Mesothelial cell of epicardium (in vitro differentiated cells): ENCODE measurements at regions not wholly inside any gene's neighbourhood (a gene's known extent, or its start where the extent isn't known, plus 50 kb on each side); places are given as distances from the start of the nearest gene placed in this dataset.

Source experiments
- DNase-seq, 2 experiments: peaks; one replicate each; pipeline ENCODE4 v3.0.0; 2021; ENCODE audit warnings: low spot score in 2 of 2; ENCODE audit not compliant: unreplicated experiment in 2 of 2
- H3K27ac Mint-ChIP-seq: 2 replicates; pipeline ENCODE4 v1.8.0; 2021; ENCODE audit warnings: mixed read lengths
- H3K27me3 Mint-ChIP-seq: 2 replicates; pipeline ENCODE4 v1.8.0; 2021; ENCODE audit warnings: low read depth, mixed read lengths
- H3K36me3 Mint-ChIP-seq: 2 replicates; pipeline ENCODE4 v1.8.0; 2021; ENCODE audit warnings: mixed read lengths
- H3K4me1 Mint-ChIP-seq: 2 replicates; pipeline ENCODE4 v1.8.0; 2021; ENCODE audit warnings: mixed read lengths
- H3K4me3 Mint-ChIP-seq: 2 replicates; pipeline ENCODE4 v1.8.0; 2021; ENCODE audit warnings: mild to moderate bottlenecking, moderate library complexity, mixed read lengths
- H3K9me3 Mint-ChIP-seq: 2 replicates; pipeline ENCODE4 v1.8.0; 2021; ENCODE audit warnings: mixed read lengths
- TF ChIP-seq, protein P1 (sequence below): fragments of 200-600 bp; sonication (generic); IDR thresholded peaks from one replicate; pipeline ENCODE4 v1.5.0; 2021; ENCODE audit warnings: antibody characterized with exemption; ENCODE audit not compliant: unreplicated experiment

- Mint-ChIP-seq H3K36me3 (peaks cover 22% of the 10 kb centered on the region), H3K9me3 (peaks cover 35% of the 10 kb centered on the region), H3K4me1 (peaks cover 23% of the 10 kb centered on the region), H3K27me3 (no peaks in the 10 kb centered on the region), H3K4me3 (no peak overlapping the region), H3K27ac (no peak overlapping the region)
- TF ChIP-seq, protein P1, sequence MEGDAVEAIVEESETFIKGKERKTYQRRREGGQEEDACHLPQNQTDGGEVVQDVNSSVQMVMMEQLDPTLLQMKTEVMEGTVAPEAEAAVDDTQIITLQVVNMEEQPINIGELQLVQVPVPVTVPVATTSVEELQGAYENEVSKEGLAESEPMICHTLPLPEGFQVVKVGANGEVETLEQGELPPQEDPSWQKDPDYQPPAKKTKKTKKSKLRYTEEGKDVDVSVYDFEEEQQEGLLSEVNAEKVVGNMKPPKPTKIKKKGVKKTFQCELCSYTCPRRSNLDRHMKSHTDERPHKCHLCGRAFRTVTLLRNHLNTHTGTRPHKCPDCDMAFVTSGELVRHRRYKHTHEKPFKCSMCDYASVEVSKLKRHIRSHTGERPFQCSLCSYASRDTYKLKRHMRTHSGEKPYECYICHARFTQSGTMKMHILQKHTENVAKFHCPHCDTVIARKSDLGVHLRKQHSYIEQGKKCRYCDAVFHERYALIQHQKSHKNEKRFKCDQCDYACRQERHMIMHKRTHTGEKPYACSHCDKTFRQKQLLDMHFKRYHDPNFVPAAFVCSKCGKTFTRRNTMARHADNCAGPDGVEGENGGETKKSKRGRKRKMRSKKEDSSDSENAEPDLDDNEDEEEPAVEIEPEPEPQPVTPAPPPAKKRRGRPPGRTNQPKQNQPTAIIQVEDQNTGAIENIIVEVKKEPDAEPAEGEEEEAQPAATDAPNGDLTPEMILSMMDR = no peak
- no peak for DNase-seq
These were observed 63.5 kb downstream of the PCDH18 start for GRCh38 chr4:137468836-137469235.

DNA sequence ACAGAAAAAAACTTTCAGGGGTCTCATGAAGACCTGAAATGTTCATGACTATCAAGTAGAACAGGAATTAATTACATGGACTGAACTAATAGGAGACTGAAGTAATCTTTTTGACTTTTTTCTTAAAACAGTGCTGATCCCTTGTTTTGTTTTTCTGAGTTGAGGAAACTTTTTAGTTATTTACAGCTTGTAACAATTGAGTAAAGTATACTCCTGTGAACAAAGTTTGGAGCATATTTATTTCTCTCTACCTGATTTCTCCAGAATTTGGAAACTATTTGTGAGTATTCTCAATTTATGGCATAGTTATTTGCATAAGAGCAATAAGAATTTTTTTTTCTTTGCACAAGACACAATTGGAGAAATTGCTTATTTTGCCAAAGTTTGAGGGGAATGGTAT, 64.8 kb downstream of the PCDH18 start:
- H3K4me3 Mint-ChIP-seq = no peak overlapping the region
- TF ChIP-seq, protein P1 = no peak
- peaks cover 31% of the 10 kb centered on the region for H3K36me3 Mint-ChIP-seq
- H3K27me3 Mint-ChIP-seq = no peaks in the 10 kb centered on the region
- DNase-seq = no peak
- peaks cover 16% of the 10 kb centered on the region for H3K4me1 Mint-ChIP-seq
- no peak overlapping the region for H3K27ac Mint-ChIP-seq
- H3K9me3 Mint-ChIP-seq = peaks cover 44% of the 10 kb centered on the region

DNA sequence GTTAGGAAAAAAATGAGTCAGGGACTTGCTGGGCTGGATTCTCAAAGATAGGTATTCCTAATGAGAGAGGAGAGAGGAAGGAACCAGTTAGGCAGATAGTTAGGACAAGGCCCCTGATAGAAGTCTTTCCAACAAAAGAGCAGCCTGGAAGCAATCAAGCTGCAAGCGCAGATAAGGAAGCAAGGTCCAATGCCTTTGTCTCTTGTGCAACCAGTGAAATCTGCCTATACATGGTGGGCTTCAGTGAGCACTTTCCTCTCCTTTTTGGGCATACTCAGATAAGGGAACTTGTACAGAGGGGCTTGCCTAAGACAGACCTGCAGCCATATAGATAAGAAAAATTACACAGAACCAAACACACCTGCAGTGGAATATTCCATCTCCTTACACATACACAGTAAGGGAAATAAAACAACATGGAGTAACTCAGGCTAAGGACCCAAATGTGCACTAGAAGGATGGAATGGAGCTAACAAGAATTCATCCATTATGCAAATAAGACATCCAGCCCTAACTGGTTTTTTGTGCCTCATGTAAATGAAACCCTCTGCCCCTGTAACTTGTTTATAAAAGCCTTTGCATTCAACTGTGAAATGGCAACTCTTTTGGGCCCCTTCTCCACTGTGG, 68.8 kb downstream of the PCDH18 start:
- H3K27ac Mint-ChIP-seq = peak overlapping the region; percentile 13
- DNase-seq = no peak
- H3K36me3 Mint-ChIP-seq = peaks cover 26% of the 10 kb centered on the region
- peaks cover 6% of the 10 kb centered on the region for H3K4me1 Mint-ChIP-seq
- peaks cover 47% of the 10 kb centered on the region for H3K9me3 Mint-ChIP-seq
- no peak overlapping the region for H3K4me3 Mint-ChIP-seq
- no peaks in the 10 kb centered on the region for H3K27me3 Mint-ChIP-seq
- TF ChIP-seq, protein P1 = no peak

GRCh38 chr4:137455647-137456321, 76.5 kb downstream of the PCDH18 start:
- DNase-seq = no peak
- no peaks in the 10 kb centered on the region for H3K27me3 Mint-ChIP-seq
- TF ChIP-seq, protein P1 = no peak
- no peaks in the 10 kb centered on the region for H3K36me3 Mint-ChIP-seq
- H3K27ac Mint-ChIP-seq = no peak overlapping the region
- no peak overlapping the region for H3K4me3 Mint-ChIP-seq
- peaks cover 16% of the 10 kb centered on the region for H3K9me3 Mint-ChIP-seq
- H3K4me1 Mint-ChIP-seq = peaks cover 15% of the 10 kb centered on the region

GRCh38 chr4:137454767-137455166, 77.5 kb downstream of the PCDH18 start:
- Mint-ChIP-seq H3K27ac (no peak overlapping the region), H3K4me3 (no peak overlapping the region), H3K4me1 (peaks cover 20% of the 10 kb centered on the region), H3K27me3 (no peaks in the 10 kb centered on the region), H3K36me3 (no peaks in the 10 kb centered on the region), H3K9me3 (peaks cover 11% of the 10 kb centered on the region)
- TF ChIP-seq, protein P1 = no peak
- DNase-seq = no peak
